ENCODE measurements at regions not wholly inside any gene's neighbourhood (a gene's known extent, or its start where the extent isn't known, plus 50 kb on each side); places are given as distances from the start of the nearest gene placed in this dataset.

GRCh38 chr2:64760128-64760527, 106.4 kb upstream of the SERTAD2 start:
- Histone ChIP-seq H3K4me3 (ENCODE audit: low read length) (no peak overlapping the region), H3K36me3 (ENCODE audit: control insufficient read depth, low read depth, low read length) (no peaks in the 10 kb centered on the region), H3K27me3 (ENCODE audit: control insufficient read depth, insufficient read depth, low read length) (peaks cover 10% of the 10 kb centered on the region), H3K27ac (ENCODE audit: low read length) (no peak overlapping the region), H3K9me3 (ENCODE audit: control insufficient read depth, low read depth, low read length) (no peaks in the 10 kb centered on the region), H3K4me1 (ENCODE audit: control insufficient read depth, low read depth, low read length) (no peaks in the 10 kb centered on the region), H3K9ac (ENCODE audit: low read length) (no peak overlapping the region)

DNA sequence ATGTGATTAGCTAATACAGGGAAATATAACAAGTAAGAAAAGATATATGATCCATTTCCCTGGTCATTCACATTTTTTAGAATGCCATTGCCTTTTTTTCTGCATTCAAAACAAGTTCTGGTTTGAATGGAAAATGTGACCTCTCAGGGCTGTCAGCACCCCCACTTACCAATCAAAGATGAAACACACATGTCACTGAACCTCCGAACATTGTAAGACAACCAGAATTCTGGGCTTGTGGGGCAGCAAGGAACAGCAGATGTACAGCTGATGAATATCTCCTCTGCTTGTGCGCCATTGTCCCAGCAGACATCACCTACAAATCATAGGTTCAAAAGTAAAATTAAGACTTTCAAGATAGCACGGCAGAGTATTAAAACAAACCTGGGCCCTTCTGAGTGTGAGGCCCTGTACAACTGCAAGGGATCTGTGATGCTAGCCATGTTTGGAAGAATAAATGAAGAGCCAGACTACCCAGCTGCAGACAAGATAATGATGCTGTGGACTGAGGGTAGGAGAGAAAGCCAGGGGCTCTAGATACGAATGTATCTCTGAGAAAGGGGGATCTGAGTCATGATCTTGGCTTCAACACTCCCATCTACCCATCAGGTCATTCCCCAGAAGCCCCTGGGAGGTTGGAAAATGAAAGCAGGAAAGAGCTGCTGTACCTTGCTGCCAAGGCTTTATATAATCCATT, 108.7 kb upstream of the SERTAD2 start:
- H3K9me3 ChIP-seq (ENCODE audit: control insufficient read depth, low read depth, low read length): no peaks in the 10 kb centered on the region
- H3K36me3 ChIP-seq (ENCODE audit: control insufficient read depth, low read depth, low read length): no peaks in the 10 kb centered on the region
- H3K9ac ChIP-seq (ENCODE audit: low read length): no peak overlapping the region
- no peak overlapping the region for H3K4me3 ChIP-seq (ENCODE audit: low read length)
- no peak overlapping the region for H3K27ac ChIP-seq (ENCODE audit: low read length)
- peaks cover 33% of the 10 kb centered on the region for H3K27me3 ChIP-seq (ENCODE audit: control insufficient read depth, insufficient read depth, low read length)
- H3K4me1 ChIP-seq (ENCODE audit: control insufficient read depth, low read depth, low read length): no peaks in the 10 kb centered on the region

DNA sequence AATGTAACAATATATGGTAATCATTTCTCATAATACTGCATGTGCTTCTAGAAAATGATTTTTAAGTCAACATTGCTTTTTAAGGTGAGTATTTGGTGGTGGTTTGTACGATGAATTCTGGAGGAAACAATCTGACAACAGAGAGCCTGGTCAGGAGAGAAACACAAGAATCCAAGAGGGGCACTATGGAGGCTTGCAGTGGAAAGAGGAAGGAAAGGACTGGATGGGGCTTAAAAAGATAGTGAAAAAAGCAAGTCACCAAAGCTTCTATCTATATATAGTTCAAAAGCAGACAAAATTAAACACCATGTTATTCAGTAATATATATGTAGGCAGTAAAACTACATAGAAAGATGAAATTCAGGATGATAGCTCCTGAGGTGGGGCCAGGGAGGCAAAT, 109.4 kb upstream of the SERTAD2 start:
- no peaks in the 10 kb centered on the region for H3K4me1 ChIP-seq (ENCODE audit: control insufficient read depth, low read depth, low read length)
- H3K27ac ChIP-seq (ENCODE audit: low read length): no peak overlapping the region
- no peaks in the 10 kb centered on the region for H3K36me3 ChIP-seq (ENCODE audit: control insufficient read depth, low read depth, low read length)
- H3K4me3 ChIP-seq (ENCODE audit: low read length): no peak overlapping the region
- H3K9ac ChIP-seq (ENCODE audit: low read length): no peak overlapping the region
- peaks cover 35% of the 10 kb centered on the region for H3K27me3 ChIP-seq (ENCODE audit: control insufficient read depth, insufficient read depth, low read length)
- H3K9me3 ChIP-seq (ENCODE audit: control insufficient read depth, low read depth, low read length): no peaks in the 10 kb centered on the region

GRCh38 chr2:64765160-64765805, 111.6 kb upstream of the SERTAD2 start:
- Histone ChIP-seq H3K9ac (ENCODE audit: low read length) (no peak overlapping the region), H3K27ac (ENCODE audit: low read length) (no peak overlapping the region), H3K27me3 (ENCODE audit: control insufficient read depth, insufficient read depth, low read length) (peaks cover 45% of the 10 kb centered on the region), H3K36me3 (ENCODE audit: control insufficient read depth, low read depth, low read length) (no peaks in the 10 kb centered on the region), H3K4me1 (ENCODE audit: control insufficient read depth, low read depth, low read length) (peaks cover 7% of the 10 kb centered on the region), H3K4me3 (ENCODE audit: low read length) (no peak overlapping the region), H3K9me3 (ENCODE audit: control insufficient read depth, low read depth, low read length) (no peaks in the 10 kb centered on the region)

DNA sequence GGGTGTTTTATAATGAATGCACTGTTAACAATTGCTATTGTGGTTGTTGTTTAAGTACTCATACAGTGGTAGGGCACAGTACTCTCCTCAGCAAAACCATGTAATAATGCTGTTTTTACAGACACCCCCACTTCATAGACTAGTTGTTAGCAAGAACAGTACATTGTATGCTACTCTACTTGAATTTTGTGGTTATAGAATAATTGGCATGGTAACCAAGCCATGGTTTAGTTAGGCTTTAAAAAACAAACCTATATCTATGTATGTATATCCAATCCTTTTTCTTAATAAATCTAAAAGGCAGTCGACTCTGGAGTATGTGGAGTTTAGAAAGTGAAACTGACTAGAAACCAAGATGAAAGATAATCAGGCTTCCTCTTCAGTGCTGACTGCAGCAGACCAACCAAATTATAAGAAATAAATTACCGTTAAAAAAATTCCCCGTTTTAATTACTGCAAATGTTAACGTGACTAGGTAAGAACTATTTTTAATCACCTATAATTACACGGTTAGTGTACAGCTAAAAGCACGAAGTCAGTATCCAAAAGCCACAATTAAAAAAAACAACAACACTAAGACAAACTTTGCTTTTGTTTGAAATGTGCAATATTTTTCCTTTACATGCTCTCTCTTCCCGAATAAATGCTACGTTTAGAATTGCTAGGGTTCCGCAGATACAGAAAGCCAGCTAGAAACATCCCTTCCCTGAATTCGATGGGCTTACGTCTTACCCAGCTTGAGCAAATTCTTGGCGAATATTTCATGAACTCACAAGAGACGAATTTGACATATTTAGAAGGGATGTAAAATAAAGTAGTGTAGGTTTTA, 113.3 kb upstream of the SERTAD2 start:
- peak overlapping the region; percentile 70 for H3K9ac ChIP-seq (ENCODE audit: low read length)
- H3K27ac ChIP-seq (ENCODE audit: low read length): no peak overlapping the region
- H3K4me1 ChIP-seq (ENCODE audit: control insufficient read depth, low read depth, low read length): peaks cover 7% of the 10 kb centered on the region

DNA sequence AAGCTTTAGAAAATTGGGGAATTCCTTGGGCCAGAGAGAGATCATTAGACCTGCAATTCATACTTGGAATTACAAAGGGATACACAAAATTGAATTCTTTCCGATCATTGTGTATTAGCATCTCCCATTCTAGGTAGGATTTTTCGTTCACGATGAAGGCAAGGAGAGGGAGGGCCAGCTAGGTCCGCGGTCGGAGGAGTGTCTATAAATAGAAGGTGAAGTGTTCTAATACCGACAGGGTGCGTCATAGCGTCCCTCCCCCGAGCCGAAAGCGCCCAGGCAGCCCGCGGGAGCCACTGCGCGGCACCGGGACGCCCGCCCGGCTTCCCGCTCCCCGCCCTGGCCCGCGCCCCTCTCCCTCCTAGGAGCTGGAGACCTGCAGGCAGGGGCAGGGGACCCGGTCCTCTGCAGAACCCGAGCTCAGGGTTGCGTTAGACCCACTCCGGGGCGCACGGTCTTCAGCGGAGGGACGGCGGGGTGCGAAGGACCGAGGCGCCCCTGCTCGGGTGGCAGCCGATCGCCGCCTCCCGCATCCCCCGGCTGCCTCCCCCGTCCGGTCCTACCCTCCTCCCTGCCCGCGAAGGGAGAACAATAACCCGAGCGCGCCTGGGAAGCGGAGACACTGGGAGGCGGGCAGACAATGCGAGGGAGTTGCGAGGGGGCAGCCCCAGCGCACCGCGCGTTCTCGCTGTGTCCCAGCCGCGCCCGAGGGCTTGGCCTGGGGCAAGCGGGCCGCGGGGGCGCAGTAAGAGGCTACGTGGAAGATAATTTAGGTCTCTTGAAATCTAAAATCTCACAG, 114.2 kb upstream of the SERTAD2 start:
- H3K9me3 ChIP-seq (ENCODE audit: control insufficient read depth, low read depth, low read length): no peaks in the 10 kb centered on the region
- H3K9ac ChIP-seq (ENCODE audit: low read length): peak overlapping the region; percentile 70
- no peaks in the 10 kb centered on the region for H3K36me3 ChIP-seq (ENCODE audit: control insufficient read depth, low read depth, low read length)
- no peak overlapping the region for H3K27ac ChIP-seq (ENCODE audit: low read length)
- peaks cover 45% of the 10 kb centered on the region for H3K27me3 ChIP-seq (ENCODE audit: control insufficient read depth, insufficient read depth, low read length)
- H3K4me3 ChIP-seq (ENCODE audit: low read length): peak overlapping the region; percentile 85
- H3K4me1 ChIP-seq (ENCODE audit: control insufficient read depth, low read depth, low read length): peaks cover 7% of the 10 kb centered on the region

More for the DNA sequence above, 113.3 kb upstream of the SERTAD2 start:
- Histone ChIP-seq H3K9me3 (ENCODE audit: control insufficient read depth, low read depth, low read length) (no peaks in the 10 kb centered on the region), H3K4me3 (ENCODE audit: low read length) (peak overlapping the region; percentile 85), H3K27me3 (ENCODE audit: control insufficient read depth, insufficient read depth, low read length) (peaks cover 45% of the 10 kb centered on the region), H3K36me3 (ENCODE audit: control insufficient read depth, low read depth, low read length) (no peaks in the 10 kb centered on the region)

GRCh38 chr2:64768491-64769005, 114.8 kb upstream of the SERTAD2 start:
- Histone ChIP-seq H3K36me3 (ENCODE audit: control insufficient read depth, low read depth, low read length) (no peaks in the 10 kb centered on the region), H3K9ac (ENCODE audit: low read length) (peak overlapping the region; percentile 70), H3K27me3 (ENCODE audit: control insufficient read depth, insufficient read depth, low read length) (peaks cover 41% of the 10 kb centered on the region), H3K9me3 (ENCODE audit: control insufficient read depth, low read depth, low read length) (no peaks in the 10 kb centered on the region), H3K4me1 (ENCODE audit: control insufficient read depth, low read depth, low read length) (peaks cover 7% of the 10 kb centered on the region), H3K27ac (ENCODE audit: low read length) (no peak overlapping the region), H3K4me3 (ENCODE audit: low read length) (peak overlapping the region; percentile 85)

DNA sequence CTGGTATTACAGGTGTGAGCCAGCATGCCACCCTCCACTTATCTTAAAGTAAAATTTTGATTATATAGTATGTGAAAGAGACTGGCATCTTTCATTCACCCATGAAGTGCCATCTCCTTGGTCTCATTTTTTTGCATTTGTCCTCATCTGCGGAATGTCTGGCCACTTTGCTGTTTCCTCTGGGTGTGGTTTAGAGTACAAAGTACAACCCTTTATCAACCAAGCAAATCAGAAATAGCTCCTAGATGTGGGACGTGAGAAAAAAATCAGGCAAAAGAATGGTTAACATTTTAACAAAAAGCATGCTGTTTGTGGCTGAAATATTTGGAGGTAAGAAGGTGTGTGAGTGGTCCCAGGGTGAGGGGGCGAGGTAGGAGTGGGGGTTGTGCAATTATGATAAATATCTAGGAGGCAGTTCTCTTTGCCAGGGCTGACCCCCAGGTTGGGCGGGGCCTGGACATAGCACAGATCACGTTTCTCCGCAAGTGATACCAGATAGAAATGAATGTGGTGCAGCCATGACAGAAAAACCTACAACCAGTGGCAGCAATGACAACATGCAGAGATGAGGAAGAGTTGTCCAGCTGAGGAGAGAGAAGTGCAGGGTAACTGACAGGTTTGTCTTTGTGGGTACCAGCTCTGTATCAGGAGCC, 115.8 kb upstream of the SERTAD2 start:
- Histone ChIP-seq H3K4me1 (ENCODE audit: control insufficient read depth, low read depth, low read length) (peaks cover 7% of the 10 kb centered on the region), H3K9me3 (ENCODE audit: control insufficient read depth, low read depth, low read length) (no peaks in the 10 kb centered on the region), H3K36me3 (ENCODE audit: control insufficient read depth, low read depth, low read length) (no peaks in the 10 kb centered on the region), H3K27ac (ENCODE audit: low read length) (no peak overlapping the region), H3K4me3 (ENCODE audit: low read length) (no peak overlapping the region), H3K27me3 (ENCODE audit: control insufficient read depth, insufficient read depth, low read length) (peaks cover 41% of the 10 kb centered on the region), H3K9ac (ENCODE audit: low read length) (no peak overlapping the region)

- Histone ChIP-seq H3K4me3 (ENCODE audit: low read length) (no peak overlapping the region), H3K4me1 (ENCODE audit: control insufficient read depth, low read depth, low read length) (peaks cover 7% of the 10 kb centered on the region), H3K36me3 (ENCODE audit: control insufficient read depth, low read depth, low read length) (no peaks in the 10 kb centered on the region), H3K9me3 (ENCODE audit: control insufficient read depth, low read depth, low read length) (no peaks in the 10 kb centered on the region), H3K27ac (ENCODE audit: low read length) (no peak overlapping the region), H3K27me3 (ENCODE audit: control insufficient read depth, insufficient read depth, low read length) (peaks cover 33% of the 10 kb centered on the region), H3K9ac (ENCODE audit: low read length) (no peak overlapping the region)
Observed at GRCh38 chr2:64770137-64770780, 116.5 kb upstream of the SERTAD2 start.

- H3K27me3 ChIP-seq (ENCODE audit: control insufficient read depth, insufficient read depth, low read length): peaks cover 27% of the 10 kb centered on the region
- H3K4me1 ChIP-seq (ENCODE audit: control insufficient read depth, low read depth, low read length): peaks cover 7% of the 10 kb centered on the region
- no peaks in the 10 kb centered on the region for H3K9me3 ChIP-seq (ENCODE audit: control insufficient read depth, low read depth, low read length)
- no peak overlapping the region for H3K9ac ChIP-seq (ENCODE audit: low read length)
- H3K4me3 ChIP-seq (ENCODE audit: low read length): no peak overlapping the region
- no peak overlapping the region for H3K27ac ChIP-seq (ENCODE audit: low read length)
- no peaks in the 10 kb centered on the region for H3K36me3 ChIP-seq (ENCODE audit: control insufficient read depth, low read depth, low read length)
Observed at GRCh38 chr2:64770781-64771334, 117.1 kb upstream of the SERTAD2 start.
